ENCODE measurements at regions not wholly inside any gene's neighbourhood (a gene's known extent, or its start where the extent isn't known, plus 50 kb on each side); places are given as distances from the start of the nearest gene placed in this dataset.

DNA sequence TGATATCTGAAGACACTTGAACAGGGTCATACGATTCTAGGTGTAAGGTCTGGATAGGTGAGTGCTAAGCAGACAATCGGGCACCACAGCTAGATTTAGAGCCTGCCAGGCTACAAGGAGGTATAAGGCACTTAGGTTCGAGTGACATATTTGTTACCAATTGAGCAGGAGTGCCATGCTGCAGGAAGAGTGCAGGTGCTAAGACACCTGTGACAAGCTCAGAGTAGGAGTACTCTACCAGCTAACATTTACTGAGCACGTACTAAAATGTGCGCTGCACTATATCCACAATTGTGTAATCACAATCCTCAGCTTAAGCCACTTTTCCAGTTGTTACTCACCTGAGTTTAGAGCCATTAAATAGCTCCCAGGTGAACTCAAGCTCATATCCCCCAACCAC lies 227.8 kb upstream of the MOCS1 start:
- no peak overlapping the region for H3K4me3 ChIP-seq (ENCODE audit: low read depth, low read length, poor library complexity, severe bottlenecking)
- H3F3A ChIP-seq (ENCODE audit: insufficient read depth, low read length): no peaks in the 10 kb centered on the region
- H3K27me3 ChIP-seq (ENCODE audit: insufficient read depth, low read length): peaks cover 3% of the 10 kb centered on the region
- H3K27ac ChIP-seq (ENCODE audit: low read depth, low read length, poor library complexity, severe bottlenecking): no peak overlapping the region
- H3K79me2 ChIP-seq (ENCODE audit: insufficient read depth, low read length): no peaks in the 10 kb centered on the region
- H4K20me1 ChIP-seq (ENCODE audit: insufficient read depth, low read length): no peaks in the 10 kb centered on the region
- H3K4me1 ChIP-seq (ENCODE audit: insufficient read depth, low read length, severe bottlenecking): no peaks in the 10 kb centered on the region
- H2AFZ ChIP-seq (ENCODE audit: low read length): no peak overlapping the region
- TF ChIP-seq EZH2 (IDR thresholded peaks at IDR 0.05; ENCODE audit: borderline replicate concordance, low read length): no peak
- TF ChIP-seq, protein P1, sequence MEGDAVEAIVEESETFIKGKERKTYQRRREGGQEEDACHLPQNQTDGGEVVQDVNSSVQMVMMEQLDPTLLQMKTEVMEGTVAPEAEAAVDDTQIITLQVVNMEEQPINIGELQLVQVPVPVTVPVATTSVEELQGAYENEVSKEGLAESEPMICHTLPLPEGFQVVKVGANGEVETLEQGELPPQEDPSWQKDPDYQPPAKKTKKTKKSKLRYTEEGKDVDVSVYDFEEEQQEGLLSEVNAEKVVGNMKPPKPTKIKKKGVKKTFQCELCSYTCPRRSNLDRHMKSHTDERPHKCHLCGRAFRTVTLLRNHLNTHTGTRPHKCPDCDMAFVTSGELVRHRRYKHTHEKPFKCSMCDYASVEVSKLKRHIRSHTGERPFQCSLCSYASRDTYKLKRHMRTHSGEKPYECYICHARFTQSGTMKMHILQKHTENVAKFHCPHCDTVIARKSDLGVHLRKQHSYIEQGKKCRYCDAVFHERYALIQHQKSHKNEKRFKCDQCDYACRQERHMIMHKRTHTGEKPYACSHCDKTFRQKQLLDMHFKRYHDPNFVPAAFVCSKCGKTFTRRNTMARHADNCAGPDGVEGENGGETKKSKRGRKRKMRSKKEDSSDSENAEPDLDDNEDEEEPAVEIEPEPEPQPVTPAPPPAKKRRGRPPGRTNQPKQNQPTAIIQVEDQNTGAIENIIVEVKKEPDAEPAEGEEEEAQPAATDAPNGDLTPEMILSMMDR (IDR thresholded peaks at IDR 0.05; ENCODE audit: low read length): no peak
- no peaks in the 10 kb centered on the region for H3K36me3 ChIP-seq (ENCODE audit: insufficient read depth, low read length)
- no peak overlapping the region for H3K9ac ChIP-seq (ENCODE audit: low read length)
- H3K4me2 ChIP-seq (ENCODE audit: low read length): no peak overlapping the region
- H3K9me3 ChIP-seq (ENCODE audit: low read length): no peaks in the 10 kb centered on the region
- no peaks in the 10 kb centered on the region for H3K9me2 ChIP-seq (ENCODE audit: low read depth, low read length)

DNA sequence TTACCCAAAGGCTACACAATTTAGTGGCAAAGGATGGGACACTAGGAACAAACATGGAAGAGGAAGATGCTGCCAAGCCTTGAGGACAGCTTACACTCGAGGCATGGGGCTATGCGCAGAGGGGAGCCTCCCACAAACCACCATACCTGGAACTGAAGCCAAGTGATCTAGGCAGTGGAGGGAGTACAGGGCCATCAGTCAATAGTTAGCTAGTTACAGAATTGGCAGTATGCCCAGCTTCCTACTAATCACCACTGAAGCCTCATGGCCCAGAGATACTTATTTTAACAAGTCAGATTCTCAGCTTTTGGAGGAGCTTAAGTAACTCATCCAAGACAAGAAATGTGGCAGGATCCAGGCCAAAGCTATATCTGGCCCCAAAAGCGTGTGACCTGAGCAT lies 226.6 kb upstream of the MOCS1 start:
- no peak overlapping the region for H3K4me2 ChIP-seq (ENCODE audit: low read length)
- no peak overlapping the region for H3K4me3 ChIP-seq (ENCODE audit: low read depth, low read length, poor library complexity, severe bottlenecking)
- H2AFZ ChIP-seq (ENCODE audit: low read length): no peak overlapping the region
- no peaks in the 10 kb centered on the region for H3K36me3 ChIP-seq (ENCODE audit: insufficient read depth, low read length)
- peaks cover 3% of the 10 kb centered on the region for H3K27me3 ChIP-seq (ENCODE audit: insufficient read depth, low read length)
- no peak overlapping the region for H3K9ac ChIP-seq (ENCODE audit: low read length)
- H3K9me3 ChIP-seq (ENCODE audit: low read length): no peaks in the 10 kb centered on the region
- TF ChIP-seq EZH2 (IDR thresholded peaks at IDR 0.05; ENCODE audit: borderline replicate concordance, low read length): no peak
- TF ChIP-seq, protein P1 (IDR thresholded peaks at IDR 0.05; ENCODE audit: low read length): no peak
- no peaks in the 10 kb centered on the region for H4K20me1 ChIP-seq (ENCODE audit: insufficient read depth, low read length)
- H3K4me1 ChIP-seq (ENCODE audit: insufficient read depth, low read length, severe bottlenecking): no peaks in the 10 kb centered on the region
- H3K79me2 ChIP-seq (ENCODE audit: insufficient read depth, low read length): no peaks in the 10 kb centered on the region
- no peaks in the 10 kb centered on the region for H3K9me2 ChIP-seq (ENCODE audit: low read depth, low read length)
- no peaks in the 10 kb centered on the region for H3F3A ChIP-seq (ENCODE audit: insufficient read depth, low read length)
- H3K27ac ChIP-seq (ENCODE audit: low read depth, low read length, poor library complexity, severe bottlenecking): no peak overlapping the region

DNA sequence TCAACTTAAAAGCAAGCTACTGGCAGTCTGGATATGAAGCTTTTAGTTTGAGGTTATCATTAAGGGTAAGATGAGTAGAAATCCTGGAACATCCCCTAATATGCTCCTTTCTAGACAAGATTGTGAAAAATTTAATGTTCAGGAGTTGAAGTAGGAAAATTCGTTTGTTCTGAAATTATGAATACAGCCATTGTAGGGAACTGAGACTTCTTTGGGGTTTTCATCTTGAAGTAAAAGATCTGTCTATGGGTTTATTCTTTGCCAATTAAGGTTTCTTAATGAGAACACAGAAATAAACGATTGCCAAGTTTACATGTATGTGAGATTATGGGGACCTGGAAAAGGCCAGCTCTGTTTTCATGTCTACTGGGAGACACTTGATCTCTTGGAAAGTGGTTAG lies 225.6 kb upstream of the MOCS1 start:
- no peak overlapping the region for H3K4me3 ChIP-seq (ENCODE audit: low read depth, low read length, poor library complexity, severe bottlenecking)
- TF ChIP-seq, protein P1 (IDR thresholded peaks at IDR 0.05; ENCODE audit: low read length): no peak
- TF ChIP-seq EZH2 (IDR thresholded peaks at IDR 0.05; ENCODE audit: borderline replicate concordance, low read length): no peak
- H3K36me3 ChIP-seq (ENCODE audit: insufficient read depth, low read length): no peaks in the 10 kb centered on the region
- H4K20me1 ChIP-seq (ENCODE audit: insufficient read depth, low read length): no peaks in the 10 kb centered on the region
- no peak overlapping the region for H3K27ac ChIP-seq (ENCODE audit: low read depth, low read length, poor library complexity, severe bottlenecking)
- H3F3A ChIP-seq (ENCODE audit: insufficient read depth, low read length): no peaks in the 10 kb centered on the region
- no peak overlapping the region for H3K9ac ChIP-seq (ENCODE audit: low read length)
- H3K79me2 ChIP-seq (ENCODE audit: insufficient read depth, low read length): no peaks in the 10 kb centered on the region
- H2AFZ ChIP-seq (ENCODE audit: low read length): no peak overlapping the region
- H3K4me2 ChIP-seq (ENCODE audit: low read length): no peak overlapping the region
- H3K9me3 ChIP-seq (ENCODE audit: low read length): no peaks in the 10 kb centered on the region
- no peaks in the 10 kb centered on the region for H3K4me1 ChIP-seq (ENCODE audit: insufficient read depth, low read length, severe bottlenecking)
- no peaks in the 10 kb centered on the region for H3K9me2 ChIP-seq (ENCODE audit: low read depth, low read length)
- peaks cover 3% of the 10 kb centered on the region for H3K27me3 ChIP-seq (ENCODE audit: insufficient read depth, low read length)

All from OCI-LY1 (cell line).